CD4-positive, alpha-beta memory T cell (primary cell): ENCODE measurements at regions not wholly inside any gene's neighbourhood (a gene's known extent, or its start where the extent isn't known, plus 50 kb on each side); places are given as distances from the start of the nearest gene placed in this dataset.

Source experiments
- CTCF ChIA-PET: fragments of 350-600 bp; sonication (Branson Sonifier 250); formaldehyde crosslinking; loops from one replicate; lab custom pipeline; 2021; ENCODE audit warnings: inconsistent platforms; ENCODE audit not compliant: partially characterized antibody; lab: Charles Lee
- POLR2A ChIA-PET: fragments of 350-600 bp; sonication (Branson Sonifier 250); formaldehyde crosslinking; loops from one replicate; lab custom pipeline; 2021; ENCODE audit not compliant: partially characterized antibody; lab: Charles Lee
- DNase-seq, 5 donors: peaks; one replicate each; pipeline versions ENCODE4 v3.0.0 to v3.0.0-alpha.2; 2020 to 2022; ENCODE audit warnings: mixed read lengths in 1 of 5
- H3K27ac ChIP-seq: one replicate; pipeline ENCODE4 v1.7.0; 2013; ENCODE audit warnings: low read depth, low read length
- H3K27me3 ChIP-seq: 2 replicates; pipeline ENCODE4 v1.7.0; 2013; ENCODE audit warnings: mild to moderate bottlenecking, low read length, moderate library complexity; ENCODE audit not compliant: insufficient read depth
- H3K36me3 ChIP-seq: 2 replicates; pipeline ENCODE4 v1.7.0; 2013; ENCODE audit warnings: mild to moderate bottlenecking, low read length, moderate library complexity; ENCODE audit not compliant: insufficient read depth
- H3K4me1 ChIP-seq: 2 replicates; pipeline ENCODE4 v1.7.0; 2013; ENCODE audit warnings: mild to moderate bottlenecking, low read length, moderate library complexity; ENCODE audit not compliant: insufficient read depth
- H3K4me3 ChIP-seq, 2 donors: one replicate each; pipeline ENCODE4 v1.7.0; 2013; ENCODE audit warnings: low read length in 2 of 2, mild to moderate bottlenecking in 1 of 2
- H3K9me3 ChIP-seq, 2 donors: one replicate each; pipeline ENCODE4 v1.7.0; 2013; ENCODE audit warnings: low read length in 2 of 2, control low read depth in 1 of 2; ENCODE audit not compliant: control insufficient read depth in 1 of 2
- H3K27ac Mint-ChIP-seq, 7 donors: one replicate each; pipeline ENCODE4 v1.8.0; 2020 to 2021; ENCODE audit warnings: mixed read lengths in 7 of 7, mild to moderate bottlenecking in 6 of 7, inconsistent platforms in 3 of 7, moderate library complexity in 3 of 7
- H3K27me3 Mint-ChIP-seq, 2 donors: one replicate each; pipeline ENCODE4 v1.8.0; 2020 to 2021; ENCODE audit warnings: mixed read lengths in 2 of 2
- H3K36me3 Mint-ChIP-seq, 2 donors: one replicate each; pipeline ENCODE4 v1.8.0; 2020 to 2021; ENCODE audit warnings: mixed read lengths in 2 of 2, inconsistent platforms in 1 of 2, mild to moderate bottlenecking in 1 of 2
- H3K4me1 Mint-ChIP-seq, 4 donors: one replicate each; pipeline ENCODE4 v1.8.0; 2020 to 2021; ENCODE audit warnings: mixed read lengths in 4 of 4, mild to moderate bottlenecking in 1 of 4
- H3K4me3 Mint-ChIP-seq, 8 donors: one replicate each; pipeline ENCODE4 v1.8.0; 2020 to 2021; ENCODE audit warnings: mixed read lengths in 8 of 8, mild to moderate bottlenecking in 7 of 8, moderate library complexity in 6 of 8, inconsistent platforms in 3 of 8
- H3K9me3 Mint-ChIP-seq, 8 donors: one replicate each; pipeline ENCODE4 v1.8.0; 2020 to 2021; ENCODE audit warnings: mixed read lengths in 8 of 8, mild to moderate bottlenecking in 5 of 8, inconsistent platforms in 3 of 8, moderate library complexity in 1 of 8
- intact Hi-C: fragments of 100-400 bp; cut with micrococcal nuclease; formaldehyde crosslinking; loops from one replicate; pipeline ENCODE4 v1.15.1; 2023

- DNase-seq = no peak
- H3K4me3 Mint-ChIP-seq = no peak overlapping the region
- no peaks in the 10 kb centered on the region for H3K27me3 ChIP-seq
- H3K4me1 Mint-ChIP-seq = no peaks in the 10 kb centered on the region
- CTCF ChIA-PET = no interaction called here
- peaks cover 0 to 1% of the 10 kb centered on the region in 2 donors for H3K27me3 Mint-ChIP-seq
- no peak overlapping the region for H3K27ac Mint-ChIP-seq
- H3K36me3 ChIP-seq = no peaks in the 10 kb centered on the region
- H3K4me1 ChIP-seq = no peaks in the 10 kb centered on the region
- peaks cover 0 to 3% (median 0%) of the 10 kb centered on the region in 8 donors for H3K9me3 Mint-ChIP-seq
- H3K4me3 ChIP-seq = no peak overlapping the region
- no peaks in the 10 kb centered on the region for H3K36me3 Mint-ChIP-seq
- intact Hi-C loops = no loop called here
- POLR2A ChIA-PET = no interaction called here
- H3K27ac ChIP-seq = no peak overlapping the region
- H3K9me3 ChIP-seq = no peaks in the 10 kb centered on the region
These were observed 187.4 kb upstream of the IRX6 start for GRCh38 chr16:55136356-55137150.

- Histone ChIP-seq H3K36me3 (no peaks in the 10 kb centered on the region), H3K27me3 (no peaks in the 10 kb centered on the region), H3K27ac (no peak overlapping the region), H3K4me3 (no peak overlapping the region), H3K9me3 (no peaks in the 10 kb centered on the region), H3K4me1 (no peaks in the 10 kb centered on the region)
- no peaks in the 10 kb centered on the region for H3K36me3 Mint-ChIP-seq
- POLR2A ChIA-PET = no interaction called here
- CTCF ChIA-PET = no interaction called here
- no peak overlapping the region for H3K27ac Mint-ChIP-seq
- H3K9me3 Mint-ChIP-seq = peaks cover 0 to 3% (median 0%) of the 10 kb centered on the region in 8 donors
- H3K4me1 Mint-ChIP-seq = no peaks in the 10 kb centered on the region
- intact Hi-C loops = no loop called here
- peaks cover 1 to 3% of the 10 kb centered on the region in 2 donors for H3K27me3 Mint-ChIP-seq
- DNase-seq = no peak
- no peak overlapping the region for H3K4me3 Mint-ChIP-seq
These were observed 185.7 kb upstream of the IRX6 start for GRCh38 chr16:55138298-55138697.

- H3K27ac Mint-ChIP-seq = no peak overlapping the region
- Histone ChIP-seq H3K27me3 (no peaks in the 10 kb centered on the region), H3K4me3 (no peak overlapping the region), H3K4me1 (no peaks in the 10 kb centered on the region), H3K9me3 (no peaks in the 10 kb centered on the region), H3K36me3 (no peaks in the 10 kb centered on the region), H3K27ac (no peak overlapping the region)
- intact Hi-C loops = no loop called here
- no peak overlapping the region for H3K4me3 Mint-ChIP-seq
- ChIA-PET CTCF (no interaction called here), POLR2A (no interaction called here)
- peaks cover 0 to 3% (median 0%) of the 10 kb centered on the region in 8 donors for H3K9me3 Mint-ChIP-seq
- H3K4me1 Mint-ChIP-seq = no peaks in the 10 kb centered on the region
- no peaks in the 10 kb centered on the region for H3K36me3 Mint-ChIP-seq
- no peak for DNase-seq
- peaks cover 1 to 3% of the 10 kb centered on the region in 2 donors for H3K27me3 Mint-ChIP-seq
These were observed 181.6 kb upstream of the IRX6 start for GRCh38 chr16:55142405-55142804.

GRCh38 chr16:55144651-55145050, 179.4 kb upstream of the IRX6 start:
- no peak overlapping the region for H3K4me3 ChIP-seq
- Mint-ChIP-seq H3K27me3 (peaks cover 0 to 3% of the 10 kb centered on the region in 2 donors), H3K9me3 (no peaks in the 10 kb centered on the region), H3K36me3 (no peaks in the 10 kb centered on the region), H3K4me3 (no peak overlapping the region), H3K4me1 (no peaks in the 10 kb centered on the region), H3K27ac (no peak overlapping the region)
- no peak overlapping the region for H3K27ac ChIP-seq
- H3K36me3 ChIP-seq = no peaks in the 10 kb centered on the region
- intact Hi-C loops = no loop called here
- POLR2A ChIA-PET = no interaction called here
- no peaks in the 10 kb centered on the region for H3K9me3 ChIP-seq
- H3K27me3 ChIP-seq = no peaks in the 10 kb centered on the region
- CTCF ChIA-PET = no interaction called here
- no peaks in the 10 kb centered on the region for H3K4me1 ChIP-seq
- DNase-seq = no peak

- H3K4me1 Mint-ChIP-seq = no peaks in the 10 kb centered on the region
- intact Hi-C loops = no loop called here
- Histone ChIP-seq H3K27me3 (no peaks in the 10 kb centered on the region), H3K36me3 (no peaks in the 10 kb centered on the region), H3K9me3 (no peaks in the 10 kb centered on the region), H3K27ac (no peak overlapping the region), H3K4me3 (no peak overlapping the region), H3K4me1 (no peaks in the 10 kb centered on the region)
- no peak for DNase-seq
- H3K27ac Mint-ChIP-seq = no peak overlapping the region
- H3K4me3 Mint-ChIP-seq = no peak overlapping the region
- H3K27me3 Mint-ChIP-seq = peaks cover 0 to 3% of the 10 kb centered on the region in 2 donors
- H3K36me3 Mint-ChIP-seq = no peaks in the 10 kb centered on the region
- ChIA-PET CTCF (no interaction called here), POLR2A (no interaction called here)
- H3K9me3 Mint-ChIP-seq = no peaks in the 10 kb centered on the region
These were observed 178.0 kb upstream of the IRX6 start for GRCh38 chr16:55145771-55146603.

GRCh38 chr16:55146966-55147365, 177.0 kb upstream of the IRX6 start:
- Histone ChIP-seq H3K9me3 (no peaks in the 10 kb centered on the region), H3K27ac (no peak overlapping the region), H3K36me3 (no peaks in the 10 kb centered on the region), H3K27me3 (no peaks in the 10 kb centered on the region), H3K4me1 (no peaks in the 10 kb centered on the region), H3K4me3 (no peak overlapping the region)
- Mint-ChIP-seq H3K9me3 (no peaks in the 10 kb centered on the region), H3K4me1 (no peaks in the 10 kb centered on the region), H3K27ac (no peak overlapping the region), H3K27me3 (peaks cover 0 to 3% of the 10 kb centered on the region in 2 donors), H3K4me3 (no peak overlapping the region), H3K36me3 (no peaks in the 10 kb centered on the region)
- no peak for DNase-seq
- ChIA-PET POLR2A (no interaction called here), CTCF (no interaction called here)
- intact Hi-C loops = no loop called here

- no peaks in the 10 kb centered on the region for H3K9me3 Mint-ChIP-seq
- POLR2A ChIA-PET = no interaction called here
- H3K27me3 ChIP-seq = no peaks in the 10 kb centered on the region
- no peak overlapping the region for H3K27ac ChIP-seq
- H3K4me3 Mint-ChIP-seq = no peak overlapping the region
- intact Hi-C loops = no loop called here
- no peak overlapping the region for H3K27ac Mint-ChIP-seq
- no peaks in the 10 kb centered on the region for H3K36me3 Mint-ChIP-seq
- no peak overlapping the region for H3K4me3 ChIP-seq
- CTCF ChIA-PET = no interaction called here
- no peaks in the 10 kb centered on the region for H3K4me1 ChIP-seq
- H3K36me3 ChIP-seq = no peaks in the 10 kb centered on the region
- H3K9me3 ChIP-seq = no peaks in the 10 kb centered on the region
- H3K27me3 Mint-ChIP-seq = peaks cover 0 to 3% of the 10 kb centered on the region in 2 donors
- H3K4me1 Mint-ChIP-seq = no peaks in the 10 kb centered on the region
- no peak for DNase-seq
These were observed 176.6 kb upstream of the IRX6 start for GRCh38 chr16:55147396-55147795.
